ENCODE measurements at regions not wholly inside any gene's neighbourhood (a gene's known extent, or its start where the extent isn't known, plus 50 kb on each side); places are given as distances from the start of the nearest gene placed in this dataset.

DNA sequence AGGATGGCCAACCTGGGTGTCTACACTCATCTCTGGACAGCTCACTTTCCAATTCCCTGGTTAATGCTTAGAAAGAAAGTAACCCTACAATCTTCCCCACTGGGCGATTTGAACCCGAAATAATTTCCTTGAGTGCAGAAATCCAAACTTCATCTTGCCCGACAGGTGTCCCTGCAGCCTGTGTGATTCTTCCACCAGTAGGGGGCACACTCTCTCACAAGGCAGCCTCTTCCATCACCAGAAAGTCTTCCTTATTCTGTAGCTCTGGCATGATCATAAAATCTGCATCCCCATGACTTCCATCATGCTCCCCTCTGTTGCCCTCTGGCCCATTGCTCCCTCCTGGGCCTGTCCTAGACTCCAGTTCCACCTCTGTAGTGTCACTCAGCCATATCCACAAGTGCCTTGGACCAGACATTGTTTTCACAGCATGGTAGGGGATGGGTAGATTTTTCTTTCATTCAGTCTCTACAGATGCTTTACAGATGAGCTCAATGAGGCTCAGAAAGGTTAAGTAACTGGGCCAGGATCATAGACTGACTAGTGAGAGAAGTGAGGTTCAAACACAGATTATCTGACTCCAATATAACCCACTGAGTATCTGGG, 170.4 kb upstream of the SPTLC3 start (continued):
- TF ChIP-seq CHD7 (IDR thresholded peaks at IDR 0.05; ENCODE audit: insufficient replicate concordance, low read length) (no peak), ZNF274 (IDR thresholded peaks at IDR 0.05; ENCODE audit: borderline replicate concordance, extremely low read depth, low read length) (no peak), BCL11A (IDR thresholded peaks at IDR 0.05; ENCODE audit: low read depth in 2 of 2, low read length in 2 of 2) (no peak), CBX8 (IDR thresholded peaks at IDR 0.05; ENCODE audit: borderline replicate concordance, low read depth, low read length) (no peak)
- TF ChIP-seq, protein P1, sequence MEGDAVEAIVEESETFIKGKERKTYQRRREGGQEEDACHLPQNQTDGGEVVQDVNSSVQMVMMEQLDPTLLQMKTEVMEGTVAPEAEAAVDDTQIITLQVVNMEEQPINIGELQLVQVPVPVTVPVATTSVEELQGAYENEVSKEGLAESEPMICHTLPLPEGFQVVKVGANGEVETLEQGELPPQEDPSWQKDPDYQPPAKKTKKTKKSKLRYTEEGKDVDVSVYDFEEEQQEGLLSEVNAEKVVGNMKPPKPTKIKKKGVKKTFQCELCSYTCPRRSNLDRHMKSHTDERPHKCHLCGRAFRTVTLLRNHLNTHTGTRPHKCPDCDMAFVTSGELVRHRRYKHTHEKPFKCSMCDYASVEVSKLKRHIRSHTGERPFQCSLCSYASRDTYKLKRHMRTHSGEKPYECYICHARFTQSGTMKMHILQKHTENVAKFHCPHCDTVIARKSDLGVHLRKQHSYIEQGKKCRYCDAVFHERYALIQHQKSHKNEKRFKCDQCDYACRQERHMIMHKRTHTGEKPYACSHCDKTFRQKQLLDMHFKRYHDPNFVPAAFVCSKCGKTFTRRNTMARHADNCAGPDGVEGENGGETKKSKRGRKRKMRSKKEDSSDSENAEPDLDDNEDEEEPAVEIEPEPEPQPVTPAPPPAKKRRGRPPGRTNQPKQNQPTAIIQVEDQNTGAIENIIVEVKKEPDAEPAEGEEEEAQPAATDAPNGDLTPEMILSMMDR (IDR thresholded peaks at IDR 0.05; ENCODE audit: control extremely low read depth in 1 of 3, insufficient read depth in 1 of 3, low read depth in 1 of 3, low read length in 3 of 3): peak; percentile 73 to 84 (median 82)

All from H1 (cell line).